Natural killer cell (primary cell): ENCODE measurements at regions not wholly inside any gene's neighbourhood (a gene's known extent, or its start where the extent isn't known, plus 50 kb on each side); places are given as distances from the start of the nearest gene placed in this dataset.

Experiments used
- ATAC-seq, 3 donors: fragments of 150-1000 bp in 2 of 3; fragments of 200-7000 bp in 1 of 3; cut with Tn5 transposase; 1 replicate in 1 of 3; 2 replicates in 2 of 3; pipeline ENCODE4 v1.10.0; 2021; ENCODE audit warnings: mild to moderate bottlenecking in 2 of 3, moderate library complexity in 2 of 3
- DNase-seq, 2 donors: peaks; one replicate each; pipeline versions ENCODE4 v3.0.0 to v3.0.0-alpha.2; 2013 to 2021; ENCODE audit warnings: mixed read lengths in 1 of 2
- H3K27ac ChIP-seq: one replicate; pipeline ENCODE4 v1.5.1; 2013; ENCODE audit warnings: mild to moderate bottlenecking, low read length
- H3K27me3 ChIP-seq: one replicate; pipeline ENCODE4 v1.6.1; 2013; ENCODE audit warnings: low read length; ENCODE audit not compliant: control insufficient read depth, insufficient read depth
- H3K36me3 ChIP-seq: one replicate; pipeline ENCODE4 v1.6.1; 2013; ENCODE audit warnings: low read length; ENCODE audit not compliant: control insufficient read depth, insufficient read depth
- H3K4me1 ChIP-seq: one replicate; pipeline ENCODE4 v1.6.1; 2013; ENCODE audit warnings: low read length; ENCODE audit not compliant: control insufficient read depth, insufficient read depth
- H3K4me3 ChIP-seq: one replicate; pipeline ENCODE4 v1.5.1; 2013; ENCODE audit warnings: low read length
- H3K9me3 ChIP-seq: one replicate; pipeline ENCODE4 v1.6.1; 2013; ENCODE audit warnings: low read length; ENCODE audit not compliant: control insufficient read depth, insufficient read depth
- H3K27ac Mint-ChIP-seq, 2 donors: one replicate each; pipeline ENCODE4 v1.8.0; 2022; ENCODE audit warnings: mild to moderate bottlenecking in 2 of 2, mixed read lengths in 2 of 2, moderate library complexity in 1 of 2
- H3K27me3 Mint-ChIP-seq, 2 donors: one replicate each; pipeline ENCODE4 v1.8.0; 2022; ENCODE audit warnings: low read depth in 2 of 2, mixed read lengths in 2 of 2
- H3K36me3 Mint-ChIP-seq: one replicate; pipeline ENCODE4 v1.8.0; 2022; ENCODE audit warnings: mixed read lengths
- H3K4me1 Mint-ChIP-seq, 2 donors: one replicate each; pipeline ENCODE4 v1.8.0; 2022; ENCODE audit warnings: mixed read lengths in 2 of 2
- H3K4me3 Mint-ChIP-seq: one replicate; pipeline ENCODE4 v1.8.0; 2022; ENCODE audit warnings: mild to moderate bottlenecking, moderate library complexity, mixed read lengths
- H3K9me3 Mint-ChIP-seq, 2 donors: one replicate each; pipeline ENCODE4 v1.8.0; 2022; ENCODE audit warnings: mixed read lengths in 2 of 2
- CTCF ChIP-seq: fragments of 200-600 bp; IDR thresholded peaks from one replicate; pipeline ENCODE4 v1.8.0; 2022; ENCODE audit warnings: antibody characterized with exemption
- WGBS: methylation state at CpG from one replicate; pipeline ENCODE4 v1.1.7; 2013; ENCODE audit warnings: missing lambda C conversion rate; ENCODE audit not compliant: insufficient coverage; 5-methylcytosine and 5-hydroxymethylcytosine counted together
- intact Hi-C: fragments of 100-400 bp; cut with micrococcal nuclease; formaldehyde crosslinking; loops from one replicate; pipeline ENCODE4 v1.14.2; 2022

- Histone ChIP-seq H3K27me3 (no peaks in the 10 kb centered on the region), H3K27ac (no peak overlapping the region), H3K4me3 (no peak overlapping the region), H3K36me3 (no peaks in the 10 kb centered on the region), H3K4me1 (no peaks in the 10 kb centered on the region), H3K9me3 (no peaks in the 10 kb centered on the region)
- Mint-ChIP-seq H3K27me3 (no peaks in the 10 kb centered on the region), H3K4me3 (no peak overlapping the region), H3K9me3 (peaks cover 0 to 5% of the 10 kb centered on the region in 2 donors), H3K4me1 (peaks cover 0 to 11% of the 10 kb centered on the region in 2 donors), H3K27ac (no peak overlapping the region), H3K36me3 (peaks cover 5% of the 10 kb centered on the region)
- no peak for TF ChIP-seq CTCF
- WGBS = no CpG with 5 or more reads among the region's 1 CpG
- intact Hi-C loops = no loop called here
- no peak for DNase-seq
- ATAC-seq = no peak
Observed at GRCh38 chrX:124594017-124594651, 247.8 kb downstream of the SH2D1A start.

DNA sequence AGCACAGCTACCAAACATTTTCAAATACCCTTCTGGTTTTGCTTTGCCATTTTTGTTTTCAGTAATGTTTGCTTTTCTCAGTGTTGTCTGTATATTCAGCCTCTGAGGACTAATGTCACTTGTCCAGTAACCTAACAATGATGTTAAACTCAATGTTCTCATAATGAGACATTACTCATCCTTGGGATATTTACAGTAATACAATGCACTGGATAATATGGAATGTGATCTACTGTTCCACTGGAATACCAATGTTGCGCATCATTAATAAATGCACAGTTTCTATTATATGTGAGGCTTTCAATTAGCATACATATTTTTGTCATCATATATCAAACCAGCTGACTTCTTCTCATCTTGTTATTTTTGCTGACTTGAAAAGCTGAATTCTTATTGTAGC, 259.1 kb downstream of the SH2D1A start:
- DNase-seq = no peak
- WGBS = no CpG with 5 or more reads among the region's 1 CpG
- Mint-ChIP-seq H3K27ac (no peak overlapping the region), H3K4me3 (no peak overlapping the region), H3K4me1 (peaks cover 12 to 25% of the 10 kb centered on the region in 2 donors), H3K9me3 (no peaks in the 10 kb centered on the region), H3K36me3 (peaks cover 6% of the 10 kb centered on the region), H3K27me3 (peaks cover 4 to 7% of the 10 kb centered on the region in 2 donors)
- H3K27ac ChIP-seq = no peak overlapping the region
- intact Hi-C loops = no loop called here
- no peaks in the 10 kb centered on the region for H3K4me1 ChIP-seq
- no peak for ATAC-seq
- TF ChIP-seq CTCF = no peak
- no peaks in the 10 kb centered on the region for H3K27me3 ChIP-seq
- no peaks in the 10 kb centered on the region for H3K9me3 ChIP-seq
- H3K36me3 ChIP-seq = no peaks in the 10 kb centered on the region
- no peak overlapping the region for H3K4me3 ChIP-seq

DNA sequence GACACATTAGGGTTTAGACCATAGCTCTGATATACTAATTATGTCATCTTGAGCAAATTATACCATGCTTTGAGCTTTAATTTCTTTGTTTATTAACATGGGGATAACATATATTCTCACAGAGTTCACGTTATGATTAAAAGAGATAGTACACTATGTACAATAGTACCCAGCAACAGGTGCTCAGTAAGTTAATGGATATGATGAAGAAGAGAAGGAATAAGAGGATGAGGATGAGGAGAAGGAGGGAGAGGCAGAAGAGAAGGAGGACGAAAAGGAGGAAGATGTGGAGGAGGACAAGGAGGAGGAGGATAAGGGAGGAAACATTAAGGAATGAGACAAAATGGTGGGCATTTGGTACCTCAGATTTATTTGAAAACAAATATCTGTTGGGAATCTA, 260.4 kb downstream of the SH2D1A start:
- intact Hi-C loops = no loop called here
- Mint-ChIP-seq H3K27me3 (no peaks in the 10 kb centered on the region), H3K27ac (no peak overlapping the region)

More for the DNA sequence above, 260.4 kb downstream of the SH2D1A start:
- H3K4me3 ChIP-seq = no peak overlapping the region
- no peaks in the 10 kb centered on the region for H3K27me3 ChIP-seq
- no peaks in the 10 kb centered on the region for H3K36me3 ChIP-seq
- ATAC-seq (no peak), DNase-seq (no peak)
- Mint-ChIP-seq H3K36me3 (no peaks in the 10 kb centered on the region), H3K9me3 (no peaks in the 10 kb centered on the region), H3K4me1 (peaks cover 6 to 17% of the 10 kb centered on the region in 2 donors), H3K4me3 (no peak overlapping the region)
- H3K27ac ChIP-seq = no peak overlapping the region
- no peaks in the 10 kb centered on the region for H3K4me1 ChIP-seq
- 79% methylated on average over 1 of the region's 2 CpGs for WGBS
- H3K9me3 ChIP-seq = no peaks in the 10 kb centered on the region
- no peak for TF ChIP-seq CTCF
